ENCODE measurements at regions not wholly inside any gene's neighbourhood (a gene's known extent, or its start where the extent isn't known, plus 50 kb on each side); places are given as distances from the start of the nearest gene placed in this dataset.

GRCh38 chr1:87612956-87613355 is 284.3 kb downstream of the LMO4 start:
- TF ChIP-seq, protein P1, sequence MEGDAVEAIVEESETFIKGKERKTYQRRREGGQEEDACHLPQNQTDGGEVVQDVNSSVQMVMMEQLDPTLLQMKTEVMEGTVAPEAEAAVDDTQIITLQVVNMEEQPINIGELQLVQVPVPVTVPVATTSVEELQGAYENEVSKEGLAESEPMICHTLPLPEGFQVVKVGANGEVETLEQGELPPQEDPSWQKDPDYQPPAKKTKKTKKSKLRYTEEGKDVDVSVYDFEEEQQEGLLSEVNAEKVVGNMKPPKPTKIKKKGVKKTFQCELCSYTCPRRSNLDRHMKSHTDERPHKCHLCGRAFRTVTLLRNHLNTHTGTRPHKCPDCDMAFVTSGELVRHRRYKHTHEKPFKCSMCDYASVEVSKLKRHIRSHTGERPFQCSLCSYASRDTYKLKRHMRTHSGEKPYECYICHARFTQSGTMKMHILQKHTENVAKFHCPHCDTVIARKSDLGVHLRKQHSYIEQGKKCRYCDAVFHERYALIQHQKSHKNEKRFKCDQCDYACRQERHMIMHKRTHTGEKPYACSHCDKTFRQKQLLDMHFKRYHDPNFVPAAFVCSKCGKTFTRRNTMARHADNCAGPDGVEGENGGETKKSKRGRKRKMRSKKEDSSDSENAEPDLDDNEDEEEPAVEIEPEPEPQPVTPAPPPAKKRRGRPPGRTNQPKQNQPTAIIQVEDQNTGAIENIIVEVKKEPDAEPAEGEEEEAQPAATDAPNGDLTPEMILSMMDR (IDR thresholded peaks at IDR 0.05 in 8 of 11, conservative IDR thresholded peaks at IDR 0.05 in 3 of 11), result no peak
- TF ChIP-seq POLR2AphosphoS5 (IDR thresholded peaks at IDR 0.05), result no peak
